ENCODE measurements at regions not wholly inside any gene's neighbourhood (a gene's known extent, or its start where the extent isn't known, plus 50 kb on each side); places are given as distances from the start of the nearest gene placed in this dataset.

DNA sequence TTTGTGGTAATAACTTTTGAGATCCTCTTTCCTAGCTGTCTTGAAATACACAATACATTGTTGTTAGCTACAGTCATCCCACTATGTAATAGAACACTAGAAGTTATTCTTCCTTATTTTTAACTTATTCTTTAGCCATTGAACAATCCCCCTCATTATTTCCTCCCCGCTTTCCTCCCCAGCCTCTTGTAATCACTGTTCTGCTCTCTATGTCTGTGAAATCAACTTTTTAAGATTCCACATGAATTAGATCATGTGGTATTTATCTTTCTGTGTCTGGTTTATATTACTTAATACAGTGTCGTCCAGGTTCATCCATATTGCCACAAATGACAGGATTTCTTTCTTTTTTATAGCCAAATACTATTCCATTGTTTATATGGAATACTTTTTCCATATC lies 72.9 kb downstream of the SLC10A2 start:
- DNase-seq: no peak

DNA sequence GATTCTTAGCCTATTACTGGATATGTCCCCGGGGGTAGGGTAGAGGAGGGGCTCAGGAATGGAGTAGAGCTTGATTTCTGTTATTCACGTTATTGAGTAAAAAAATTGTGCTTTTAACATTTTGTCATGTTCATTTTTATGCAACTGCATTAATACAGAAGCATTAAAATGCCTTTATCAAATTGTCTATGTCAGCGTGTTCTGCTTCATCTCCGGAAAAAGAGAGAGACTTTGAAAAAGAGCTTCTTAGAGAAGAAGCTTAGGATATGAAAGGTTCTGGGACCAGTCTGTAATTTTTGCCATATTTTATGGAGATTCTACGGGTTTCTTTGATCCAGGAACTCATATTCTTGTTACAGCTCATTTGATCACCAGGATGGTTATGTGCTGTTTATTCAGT lies 82.0 kb downstream of the SLC10A2 start:
- no peak for DNase-seq

DNA sequence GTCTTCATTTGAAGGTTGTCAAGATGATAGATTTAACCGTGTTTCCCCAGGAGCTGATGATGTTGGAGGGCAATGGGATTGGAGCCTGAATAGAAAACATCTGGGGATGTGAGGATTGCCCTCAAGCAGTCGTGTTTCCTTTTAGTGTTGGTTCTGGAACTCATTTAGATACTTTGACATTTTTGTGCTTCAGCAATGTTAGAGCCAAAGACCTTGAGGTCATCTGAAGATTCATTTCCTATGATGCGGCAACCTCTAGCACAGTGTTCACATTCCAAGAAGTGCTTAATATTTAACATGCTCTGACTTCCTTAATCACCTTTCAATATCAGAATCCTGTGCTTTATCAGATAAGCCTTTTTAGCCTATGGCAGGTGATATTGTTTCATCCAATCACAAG lies 82.7 kb downstream of the SLC10A2 start:
- DNase-seq: no peak

DNA sequence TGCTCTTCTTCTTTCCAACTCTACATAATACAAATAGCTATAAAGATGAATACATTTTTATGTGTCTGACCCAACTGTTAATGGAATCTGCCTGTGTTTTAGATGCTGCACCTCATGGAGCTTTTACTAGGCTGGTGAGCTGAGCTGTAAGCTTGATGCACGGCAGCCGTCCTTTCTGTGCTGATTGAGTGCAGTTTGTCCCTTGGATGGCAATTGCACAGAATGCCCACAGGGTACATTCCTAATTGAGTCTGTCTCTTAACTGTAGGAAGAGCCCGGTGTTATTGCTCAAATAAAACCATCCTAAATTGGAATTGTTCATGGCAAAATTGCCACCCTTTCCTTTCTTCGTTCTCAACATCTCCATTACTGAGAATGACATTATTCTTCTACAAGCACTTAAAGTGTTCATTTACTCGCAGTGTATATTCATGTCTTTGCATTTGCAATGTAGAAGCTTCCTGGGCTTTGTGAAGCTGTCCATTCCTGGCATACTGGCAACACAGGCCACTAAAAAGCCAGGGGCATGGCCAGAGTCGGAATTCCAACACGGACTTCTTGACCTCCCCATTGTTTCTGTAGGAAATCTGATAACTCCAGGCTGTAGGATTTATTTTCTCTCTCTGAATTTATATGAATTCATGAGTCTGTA lies 85.8 kb downstream of the SLC10A2 start:
- no peak for DNase-seq

DNA sequence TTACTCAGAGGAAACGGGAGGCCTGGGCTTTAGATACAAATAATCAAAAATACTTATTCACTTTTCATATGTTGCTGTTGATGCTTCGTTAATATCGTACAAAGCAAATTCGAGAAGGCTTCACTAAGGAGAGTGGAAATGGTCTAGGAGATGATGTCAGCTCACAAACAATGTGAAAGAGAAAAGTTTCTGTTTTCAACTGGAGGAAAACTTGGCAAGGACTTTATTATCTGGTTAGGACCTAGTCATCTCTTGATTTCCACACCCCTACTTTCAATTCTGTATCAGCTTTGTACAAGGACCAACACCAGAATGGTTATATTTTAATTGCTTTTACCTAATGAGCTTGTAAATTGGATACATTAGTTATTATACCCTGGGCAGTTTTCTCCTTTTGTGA lies 88.0 kb downstream of the SLC10A2 start:
- no peak for DNase-seq

DNA sequence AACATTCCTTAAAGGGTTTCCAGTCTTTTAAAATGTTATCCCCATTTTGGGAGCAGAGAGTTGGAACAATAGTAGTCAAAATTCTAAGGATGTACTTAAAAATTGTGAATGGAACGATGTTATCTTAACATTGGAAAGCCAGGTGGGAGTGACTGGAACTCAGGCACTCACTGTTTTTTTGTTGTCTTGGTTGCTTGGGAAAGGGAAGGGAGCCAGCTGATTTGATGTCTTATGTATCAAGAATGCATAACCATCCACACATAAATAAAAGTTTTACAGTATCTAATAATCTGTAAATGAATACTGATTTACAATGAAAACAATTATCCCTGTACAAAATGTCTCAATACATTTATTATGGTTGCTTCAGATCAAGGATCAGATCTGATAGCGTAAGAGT lies 88.7 kb downstream of the SLC10A2 start:
- DNase-seq: no peak

DNA sequence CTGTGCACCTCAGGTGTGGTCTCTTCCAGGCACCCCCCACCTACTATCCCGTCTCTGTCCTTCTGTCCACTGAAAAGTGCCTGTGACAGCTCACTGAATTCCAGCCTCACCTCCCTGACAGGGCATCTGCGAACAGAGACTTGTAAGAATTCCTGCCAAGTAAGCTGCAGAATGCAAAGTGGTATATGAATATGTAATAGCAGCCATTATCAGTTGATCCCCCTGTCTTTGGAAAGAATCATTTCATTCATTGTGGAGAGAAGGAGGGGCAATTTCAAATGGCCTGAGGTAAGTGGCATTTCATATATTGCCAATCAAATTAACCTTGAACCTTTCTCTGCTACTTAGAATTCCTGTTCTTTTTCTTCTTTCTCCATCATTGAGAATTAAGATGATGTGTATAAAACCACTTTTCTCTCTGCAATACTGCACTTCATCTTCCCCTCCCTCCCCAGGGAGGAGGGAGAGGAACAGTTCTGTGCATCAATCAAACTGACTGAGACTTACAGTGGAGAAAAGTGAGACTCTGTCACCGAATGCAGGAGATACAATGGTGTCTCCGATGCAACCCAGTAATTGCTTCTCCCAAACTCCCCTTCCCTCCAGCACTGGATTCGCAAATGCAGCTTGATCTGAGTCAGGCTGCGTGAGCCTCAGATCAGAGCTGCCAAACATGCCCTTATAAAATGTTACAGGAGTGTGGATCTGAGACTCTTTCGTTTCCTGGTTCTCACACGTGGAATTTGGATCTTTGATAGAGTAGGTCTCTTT lies 91.7 kb downstream of the SLC10A2 start:
- no peak for DNase-seq

DNA sequence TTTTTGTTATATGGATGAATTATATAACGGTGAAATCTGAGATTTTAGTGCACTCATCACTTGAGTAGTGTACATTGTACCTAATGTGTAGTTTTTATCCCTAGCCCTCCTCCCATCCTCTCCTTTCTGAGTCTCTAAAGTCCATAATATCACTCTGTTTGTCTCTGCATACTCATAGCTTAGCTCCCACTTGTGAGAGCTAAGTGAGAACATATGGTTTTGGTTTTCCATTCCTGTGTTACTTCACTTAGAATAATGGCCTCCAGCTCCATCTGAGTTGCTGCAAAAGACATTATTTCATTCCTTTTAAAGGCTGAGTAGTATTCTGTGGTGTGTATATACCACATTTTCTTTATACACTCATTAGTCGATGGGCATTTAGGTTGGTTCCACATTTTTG lies 94.0 kb downstream of the SLC10A2 start:
- no peak for DNase-seq

DNA sequence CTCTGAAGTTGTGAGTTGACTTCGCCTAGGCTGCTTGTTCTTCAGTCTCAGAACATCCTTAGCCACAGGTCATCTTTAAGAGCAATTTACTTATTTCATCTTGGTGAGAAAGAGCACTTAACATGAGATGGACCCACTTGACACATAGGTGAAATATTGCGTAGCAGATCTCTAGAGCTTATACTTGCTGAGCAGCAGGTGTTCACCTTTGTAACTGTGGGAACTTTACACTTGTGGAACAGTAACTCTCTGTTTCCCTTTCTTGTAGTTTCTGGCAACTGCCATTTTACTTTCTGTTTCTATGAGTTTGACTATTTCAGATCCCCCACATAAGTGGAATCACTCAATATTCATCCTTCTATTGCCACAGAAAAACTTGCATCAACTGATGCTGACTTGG lies 95.7 kb downstream of the SLC10A2 start:
- DNase-seq: no peak

DNA sequence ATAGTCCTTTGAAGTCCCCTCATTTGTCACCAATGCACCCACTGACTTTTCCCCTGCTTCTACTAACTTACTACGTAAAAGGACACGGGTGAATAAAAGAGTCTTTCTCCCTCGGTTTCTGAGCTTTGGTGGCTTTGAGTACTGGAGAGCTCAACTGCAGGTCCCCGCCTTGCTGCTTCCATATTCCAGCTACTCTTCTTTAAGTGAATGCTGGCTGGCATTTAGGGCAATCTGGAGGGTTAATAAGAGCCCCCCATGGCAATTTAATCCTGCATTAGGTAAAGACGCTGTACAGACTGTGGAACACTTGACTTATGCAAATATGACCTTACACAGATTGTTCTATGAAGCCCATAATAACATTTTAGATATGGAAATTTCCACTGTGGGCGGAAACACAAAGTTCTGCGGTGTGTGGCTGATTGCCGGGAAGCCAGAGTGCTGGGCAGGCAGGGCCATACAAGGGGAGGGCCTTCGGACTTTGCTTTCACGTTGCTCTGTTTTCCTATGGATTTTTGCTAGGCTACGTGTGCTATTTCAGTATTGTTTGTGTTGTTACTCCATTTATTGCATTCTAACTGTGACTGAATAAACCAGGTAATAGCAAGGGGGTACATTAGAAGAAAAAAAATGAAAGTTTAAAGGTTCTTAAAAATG lies 97.5 kb downstream of the SLC10A2 start:
- DNase-seq: no peak

DNA sequence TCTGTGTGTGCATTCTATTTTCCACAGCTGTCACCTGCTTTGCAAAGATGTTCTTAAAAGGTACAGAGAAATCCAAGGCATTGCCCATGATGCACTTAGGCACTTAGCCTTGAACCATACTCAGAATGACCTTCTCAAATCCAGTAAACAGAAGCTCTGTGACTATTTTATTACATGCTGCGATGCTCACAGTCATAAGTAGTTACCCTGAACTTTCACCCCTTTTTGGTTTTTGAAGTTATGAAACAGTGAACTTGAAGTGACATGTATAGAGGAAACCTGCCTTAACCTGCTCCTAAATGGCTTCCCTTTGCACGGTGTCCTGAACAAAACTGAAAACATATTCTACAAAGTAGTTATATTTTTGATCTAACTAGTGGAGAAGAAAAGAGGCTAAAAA lies 100.4 kb downstream of the SLC10A2 start:
- DNase-seq: no peak

DNA sequence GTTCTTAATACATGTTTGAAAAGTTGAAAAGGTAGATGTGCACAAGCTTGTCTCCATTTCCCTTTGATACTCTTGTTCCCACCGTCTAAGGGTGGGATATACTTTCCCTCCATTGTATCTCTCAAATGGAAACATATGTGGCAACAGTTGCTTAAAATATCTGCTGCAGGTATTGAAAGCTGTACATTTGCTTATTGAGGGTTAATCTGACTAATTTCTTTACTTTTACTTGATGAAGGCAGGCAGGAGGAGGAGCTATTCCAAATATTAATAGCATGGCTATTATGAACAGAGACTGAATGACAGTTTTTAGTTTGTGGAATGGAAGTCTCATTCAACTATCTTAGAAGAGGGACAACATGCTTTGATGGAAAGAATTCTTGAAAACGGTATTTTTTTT lies 103.8 kb downstream of the SLC10A2 start:
- no peak for DNase-seq

DNA sequence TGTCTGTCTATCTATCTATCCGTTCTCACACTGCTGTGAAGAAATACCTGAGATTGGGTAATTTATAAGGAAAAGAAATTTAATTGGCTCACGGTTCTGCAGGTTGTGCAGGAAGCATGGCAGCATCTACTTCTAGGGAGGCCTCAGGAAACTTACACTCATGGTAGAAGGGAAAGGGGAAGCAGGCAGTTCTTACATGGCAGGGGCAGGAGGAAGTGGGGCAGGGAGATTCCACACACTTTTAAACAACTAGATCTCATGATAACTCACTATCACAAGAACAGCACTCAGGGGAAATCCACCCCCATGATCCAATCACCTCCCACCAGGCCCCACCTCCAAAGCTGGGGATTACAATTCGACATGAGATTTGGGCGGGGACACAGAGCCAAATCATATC lies 105.3 kb downstream of the SLC10A2 start:
- DNase-seq: peak; percentile 4

DNA sequence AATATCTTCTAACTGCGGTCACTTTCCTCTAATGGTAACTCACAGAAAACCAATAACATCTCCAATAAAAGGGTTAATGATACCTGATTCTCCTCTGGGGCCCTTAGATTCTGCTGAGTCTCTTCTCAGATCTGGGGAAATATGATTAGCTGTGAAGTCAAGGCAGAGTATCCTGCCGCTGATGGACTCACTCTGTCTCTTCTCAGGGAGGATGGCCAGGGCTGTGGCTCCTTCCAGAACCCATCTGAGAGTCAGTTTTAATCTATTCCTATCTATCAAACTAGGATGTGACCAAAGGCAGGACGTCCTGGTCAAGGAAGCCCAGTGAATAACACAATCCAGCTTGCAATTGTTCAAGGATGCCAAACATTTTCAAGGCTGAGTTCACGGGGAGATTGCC lies 109.8 kb downstream of the SLC10A2 start:
- no peak for DNase-seq

DNA sequence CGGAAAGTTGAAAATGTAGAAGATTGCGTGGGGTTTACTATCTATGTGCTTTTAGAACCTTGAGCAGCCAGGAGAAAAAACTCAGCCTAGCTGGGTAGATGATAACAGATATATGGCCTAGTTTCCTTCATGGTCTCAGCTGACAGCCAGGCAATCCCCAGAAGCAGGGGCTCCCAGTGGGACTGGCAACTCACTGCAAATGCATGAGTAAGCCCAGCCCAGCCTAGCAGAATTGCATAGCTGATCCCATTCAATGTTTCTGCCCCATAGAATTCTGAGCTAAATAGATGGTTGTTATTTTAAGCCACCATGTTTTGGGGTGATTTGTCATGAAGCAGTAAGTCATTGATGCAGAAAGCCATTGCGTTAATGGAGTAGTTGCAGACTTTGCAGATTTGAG lies 108.5 kb downstream of the ERCC5 start:
- DNase-seq: no peak

DNA sequence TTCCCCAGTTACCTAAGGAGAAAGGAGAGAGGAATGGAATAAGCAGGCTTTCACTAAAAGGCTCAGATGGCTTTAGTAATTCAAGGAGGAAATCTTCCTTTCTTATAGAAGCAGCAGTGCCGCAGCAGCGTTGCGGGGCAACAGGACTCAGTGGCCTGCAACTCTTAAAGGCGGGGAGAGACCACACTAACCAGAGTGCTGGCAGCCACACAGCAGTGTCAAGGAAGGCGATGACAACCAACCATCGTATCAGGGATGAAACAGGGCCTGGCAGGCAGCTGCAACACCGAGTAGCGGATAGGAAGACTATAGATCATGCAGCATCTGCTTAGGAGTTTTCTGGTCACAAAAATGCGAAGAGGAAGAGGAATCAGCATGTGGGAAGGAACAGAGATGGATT lies 106.0 kb downstream of the ERCC5 start:
- no peak for DNase-seq

DNA sequence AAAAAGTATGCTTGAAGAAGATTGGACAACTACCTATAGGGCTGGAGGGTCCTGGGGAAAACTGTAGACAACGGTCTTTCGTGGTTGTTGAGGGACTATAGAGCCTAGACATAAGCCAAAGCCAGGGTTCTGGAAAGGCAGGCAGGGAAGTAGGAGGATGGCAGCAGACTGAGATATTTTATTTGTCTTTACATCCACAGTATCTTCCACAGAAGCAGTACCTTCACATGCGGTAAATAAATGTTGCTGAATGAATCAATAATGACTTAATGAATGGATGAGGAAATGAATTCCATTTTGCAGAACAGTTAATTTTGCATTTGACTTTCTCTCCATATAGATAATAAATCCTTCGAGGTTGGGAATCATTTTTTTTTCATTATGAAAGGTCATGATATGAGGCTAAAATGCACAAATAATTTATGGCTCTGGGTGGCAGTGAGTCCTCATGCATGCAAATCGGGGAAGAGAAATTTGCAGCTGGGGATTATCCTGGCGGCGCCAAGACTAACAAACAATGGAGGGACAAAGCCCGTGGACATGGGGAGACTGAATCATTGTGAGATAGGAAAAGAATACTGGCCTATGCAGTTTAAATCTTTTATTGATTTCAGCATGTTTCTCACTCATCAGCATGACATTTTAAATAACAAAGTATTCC lies 102.0 kb downstream of the ERCC5 start:
- no peak for DNase-seq

DNA sequence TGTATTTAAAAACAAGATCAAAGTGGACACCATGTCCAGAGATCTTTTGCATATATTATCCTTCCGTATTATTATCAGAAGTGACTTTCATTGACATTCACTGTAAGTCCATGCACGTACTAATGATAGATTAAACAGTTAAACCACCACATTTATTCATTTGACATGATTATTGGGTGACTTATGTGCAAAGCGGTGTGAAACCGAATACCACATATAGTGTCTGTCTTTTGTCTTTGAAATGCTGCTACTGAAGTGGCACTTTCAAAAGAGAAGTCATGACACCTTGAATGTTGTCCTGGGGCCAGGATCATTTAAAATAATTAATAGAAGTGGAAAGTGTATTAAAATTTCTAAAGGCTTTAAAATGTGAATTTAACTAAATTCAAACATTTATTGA lies 100.1 kb downstream of the ERCC5 start:
- DNase-seq: no peak

DNA sequence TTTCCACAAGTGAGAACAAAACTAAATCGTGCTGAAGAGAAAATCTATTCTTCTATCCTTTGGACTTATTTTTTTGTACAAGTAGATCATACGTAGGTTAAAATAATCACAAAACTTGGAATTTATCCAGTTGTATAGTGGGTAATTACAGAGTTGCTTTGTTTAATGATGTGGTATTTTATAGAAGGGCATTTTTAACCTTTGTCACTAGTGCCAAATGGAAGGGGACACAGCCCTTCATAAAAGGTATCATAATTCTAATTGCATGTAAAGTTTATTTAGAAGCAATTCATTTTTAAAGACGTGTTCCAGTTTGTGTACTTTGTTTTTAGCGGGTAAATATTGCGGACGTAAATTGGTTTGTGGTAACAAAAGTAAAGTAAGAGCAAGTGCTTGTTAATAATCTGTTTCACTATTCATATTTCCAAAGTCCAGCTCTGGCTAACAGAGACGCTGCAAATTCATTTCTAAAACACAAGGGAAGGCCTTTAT lies 99.5 kb downstream of the ERCC5 start:
- no peak for DNase-seq

DNA sequence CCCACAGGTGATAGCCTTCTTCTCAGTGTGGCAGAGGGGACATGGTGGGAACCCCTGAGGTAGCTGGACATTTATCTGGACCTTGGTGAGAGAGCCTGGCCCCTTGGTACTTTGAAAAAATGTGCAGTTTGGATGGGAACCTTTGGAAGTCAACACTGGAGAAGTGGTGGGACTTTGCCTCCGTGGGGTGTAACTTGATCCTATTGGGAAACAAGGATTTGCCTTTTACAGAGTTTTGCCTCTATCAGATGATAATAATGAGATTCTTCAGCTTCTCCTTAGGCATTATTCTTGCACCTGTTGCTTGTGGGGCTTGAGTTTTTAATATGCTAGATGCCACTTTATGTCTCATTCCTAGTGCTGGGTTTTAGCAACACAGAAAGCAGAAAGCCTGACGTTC lies 99.0 kb downstream of the ERCC5 start:
- DNase-seq: no peak

DNA sequence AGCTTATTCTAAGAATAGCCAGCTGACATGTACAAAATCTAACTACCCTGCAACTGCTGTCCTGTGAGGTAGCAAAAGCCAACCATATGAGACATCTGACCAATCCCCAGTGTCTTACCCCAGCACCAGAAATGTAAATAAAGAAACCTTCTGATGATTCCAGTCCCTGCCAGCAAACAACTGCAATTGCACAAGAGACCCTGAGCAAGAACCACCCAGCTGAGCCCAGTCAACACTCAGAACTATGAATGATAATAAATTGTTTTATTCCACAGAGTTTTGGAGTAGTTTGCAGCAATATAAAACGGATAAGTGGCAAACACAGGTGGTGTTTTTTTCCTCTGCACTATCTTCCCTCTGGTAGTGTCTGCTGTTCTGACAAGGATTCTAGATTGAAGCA lies 94.9 kb downstream of the ERCC5 start:
- no peak for DNase-seq

DNA sequence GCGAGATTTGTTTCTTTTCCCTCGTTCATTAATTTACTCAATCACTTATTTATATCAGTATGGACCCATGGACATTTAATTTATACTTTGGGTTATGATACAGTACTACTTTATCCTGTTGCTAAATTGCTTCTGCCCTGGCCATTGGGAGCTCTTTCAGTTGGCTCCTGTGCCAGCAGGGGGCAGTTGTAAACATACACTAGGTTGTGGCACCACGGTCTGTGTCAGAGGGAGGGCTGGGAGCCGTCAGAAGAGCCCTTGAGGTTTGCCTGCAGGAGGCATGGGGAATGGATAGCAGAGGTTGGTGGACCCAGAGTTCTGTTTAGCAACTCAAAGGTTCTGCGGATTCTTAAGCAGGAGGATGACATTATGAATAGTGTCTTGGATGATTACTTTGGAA lies 94.3 kb downstream of the ERCC5 start:
- DNase-seq: no peak

DNA sequence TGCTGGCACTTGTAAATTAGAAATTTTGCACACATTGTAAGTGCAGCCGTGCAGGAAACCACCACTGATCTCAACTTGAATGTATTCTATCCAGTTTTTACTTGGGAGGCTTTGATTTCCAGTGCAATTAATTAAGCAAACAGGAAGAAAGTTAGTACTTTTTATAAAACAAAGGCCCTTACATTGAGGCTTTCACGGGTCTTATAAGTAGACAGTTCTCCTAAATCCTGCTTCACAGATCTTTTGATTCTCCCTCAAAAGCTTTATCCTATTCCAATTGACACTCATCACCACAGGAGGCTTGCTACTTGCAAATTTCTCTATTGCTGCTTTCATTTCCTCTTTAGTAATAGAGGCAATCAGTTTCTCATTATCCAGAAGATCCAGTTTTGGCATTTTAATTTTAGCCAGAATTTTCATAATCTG lies 90.1 kb downstream of the ERCC5 start:
- no peak for DNase-seq

DNA sequence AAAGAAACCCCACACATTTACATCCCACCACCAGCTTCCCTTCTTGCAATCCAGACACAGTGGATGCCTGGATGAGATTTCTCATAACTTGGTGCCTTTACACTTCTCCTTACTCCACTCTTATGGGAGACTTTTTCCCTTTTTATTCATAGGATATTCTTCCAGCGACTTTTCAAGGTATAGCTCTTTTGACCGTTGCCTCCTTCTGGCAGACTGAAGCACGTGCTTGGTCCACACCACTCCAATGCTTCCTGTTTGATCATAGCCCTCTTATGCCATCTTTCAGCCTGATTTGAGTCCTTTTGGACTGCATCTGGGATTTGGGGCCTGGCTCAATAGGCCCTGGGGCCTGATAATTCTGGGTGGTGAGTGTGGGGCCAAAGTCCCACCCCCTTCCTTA lies 87.7 kb downstream of the ERCC5 start:
- DNase-seq: no peak
